DND-41 (cell line): ENCODE measurements at regions not wholly inside any gene's neighbourhood (a gene's known extent, or its start where the extent isn't known, plus 50 kb on each side); places are given as distances from the start of the nearest gene placed in this dataset.

ENCODE experiments used
- ATAC-seq: fragments of 200-7000 bp; cut with Tn5 transposase; 3 replicates; pipeline ENCODE4 v1.9.1; 2021; ENCODE audit warnings: low read depth; ENCODE audit not compliant: insufficient read depth
- DNase-seq: peaks from one replicate; pipeline ENCODE4 v3.0.0-alpha.2; 2020
- H2AFZ ChIP-seq: 2 replicates; pipeline ENCODE4 v1.6.0; 2012; ENCODE audit warnings: low read depth, low read length
- H3K27ac ChIP-seq: 2 replicates; pipeline ENCODE4 v1.5.1; 2012; ENCODE audit warnings: low read length, inconsistent platforms
- H3K27me3 ChIP-seq: fragments of 200-600 bp; sonication (generic); 2 replicates; pipeline ENCODE4 v1.6.0; 2012; ENCODE audit warnings: low read length, mild to moderate bottlenecking, inconsistent platforms; ENCODE audit not compliant: insufficient read depth, poor library complexity
- H3K36me3 ChIP-seq: 2 replicates; pipeline ENCODE4 v1.5.1; 2012; ENCODE audit warnings: low read length, inconsistent platforms; ENCODE audit not compliant: insufficient read depth
- H3K4me1 ChIP-seq: 2 replicates; pipeline ENCODE4 v1.5.1; 2012; ENCODE audit warnings: mild to moderate bottlenecking, low read length; ENCODE audit not compliant: insufficient read depth
- H3K4me2 ChIP-seq: 2 replicates; pipeline ENCODE4 v1.6.0; 2012; ENCODE audit warnings: mild to moderate bottlenecking, moderate library complexity, low read length, inconsistent platforms; ENCODE audit not compliant: insufficient read depth
- H3K4me3 ChIP-seq, 2 experiments: fragments of 200-600 bp in 1 of 2; shearing (Covaris generic) in 1 of 2; 2 replicates each; pipeline ENCODE4 v1.5.1; 2012 to 2016; ENCODE audit warnings: inconsistent platforms in 2 of 2, low read length in 2 of 2, mild to moderate bottlenecking in 2 of 2, low read depth in 1 of 2, moderate library complexity in 1 of 2
- H3K79me2 ChIP-seq: 2 replicates; pipeline ENCODE4 v1.6.0; 2012; ENCODE audit warnings: low read length, inconsistent platforms; ENCODE audit not compliant: insufficient read depth
- H3K9ac ChIP-seq: 2 replicates; pipeline ENCODE4 v1.6.0; 2012; ENCODE audit warnings: low read depth, mild to moderate bottlenecking, inconsistent platforms, low read length, moderate library complexity
- H3K9me3 ChIP-seq: 2 replicates; pipeline ENCODE4 v1.5.1; 2012; ENCODE audit warnings: low read length, moderate library complexity, mild to moderate bottlenecking, inconsistent platforms; ENCODE audit not compliant: insufficient read depth, severe bottlenecking
- H4K20me1 ChIP-seq: 2 replicates; pipeline ENCODE4 v1.6.0; 2012; ENCODE audit warnings: low read length; ENCODE audit not compliant: insufficient read depth
- EZH2 ChIP-seq: IDR thresholded peaks from 3 replicates; pipeline ENCODE4 v1.6.1; 2012; ENCODE audit warnings: borderline replicate concordance, low read depth, mild to moderate bottlenecking, moderate library complexity, low read length, inconsistent platforms; ENCODE audit not compliant: severe bottlenecking
- TF ChIP-seq, protein P1 (sequence below): IDR thresholded peaks from 2 replicates; pipeline ENCODE4 v1.5.1; 2012; ENCODE audit warnings: borderline replicate concordance, low read length, moderate library complexity, mild to moderate bottlenecking; ENCODE audit not compliant: poor library complexity, severe bottlenecking; ENCODE audit errors: extremely low read depth

DNA sequence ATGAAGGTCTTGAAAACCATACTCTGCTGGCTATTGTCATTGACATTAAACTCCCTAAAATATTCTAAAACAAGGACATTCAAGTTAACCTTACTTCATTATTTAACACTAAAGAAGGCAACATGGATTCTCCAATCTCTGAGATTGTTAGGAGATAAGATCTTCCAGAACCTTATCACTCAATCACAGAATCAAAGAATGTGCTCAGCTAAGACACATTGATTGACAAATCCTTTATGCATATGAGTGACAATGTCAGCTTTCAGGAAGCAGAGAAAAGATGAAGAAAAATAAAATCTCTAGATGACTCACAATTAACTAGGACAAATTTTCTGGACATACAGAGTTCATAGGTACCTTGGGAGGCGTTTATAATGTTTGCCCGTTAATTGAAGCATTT, 787.2 kb downstream of the TSN start:
- H3K36me3 ChIP-seq = no peaks in the 10 kb centered on the region
- no peaks in the 10 kb centered on the region for H4K20me1 ChIP-seq
- H3K4me1 ChIP-seq = no peaks in the 10 kb centered on the region
- DNase-seq (no peak), ATAC-seq (no peak)
- TF ChIP-seq, protein P1, sequence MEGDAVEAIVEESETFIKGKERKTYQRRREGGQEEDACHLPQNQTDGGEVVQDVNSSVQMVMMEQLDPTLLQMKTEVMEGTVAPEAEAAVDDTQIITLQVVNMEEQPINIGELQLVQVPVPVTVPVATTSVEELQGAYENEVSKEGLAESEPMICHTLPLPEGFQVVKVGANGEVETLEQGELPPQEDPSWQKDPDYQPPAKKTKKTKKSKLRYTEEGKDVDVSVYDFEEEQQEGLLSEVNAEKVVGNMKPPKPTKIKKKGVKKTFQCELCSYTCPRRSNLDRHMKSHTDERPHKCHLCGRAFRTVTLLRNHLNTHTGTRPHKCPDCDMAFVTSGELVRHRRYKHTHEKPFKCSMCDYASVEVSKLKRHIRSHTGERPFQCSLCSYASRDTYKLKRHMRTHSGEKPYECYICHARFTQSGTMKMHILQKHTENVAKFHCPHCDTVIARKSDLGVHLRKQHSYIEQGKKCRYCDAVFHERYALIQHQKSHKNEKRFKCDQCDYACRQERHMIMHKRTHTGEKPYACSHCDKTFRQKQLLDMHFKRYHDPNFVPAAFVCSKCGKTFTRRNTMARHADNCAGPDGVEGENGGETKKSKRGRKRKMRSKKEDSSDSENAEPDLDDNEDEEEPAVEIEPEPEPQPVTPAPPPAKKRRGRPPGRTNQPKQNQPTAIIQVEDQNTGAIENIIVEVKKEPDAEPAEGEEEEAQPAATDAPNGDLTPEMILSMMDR = no peak
- TF ChIP-seq EZH2 = no peak
- H2AFZ ChIP-seq = no peak overlapping the region
- H3K4me3 ChIP-seq = no peak overlapping the region
- no peak overlapping the region for H3K4me2 ChIP-seq
- no peak overlapping the region for H3K27ac ChIP-seq
- H3K79me2 ChIP-seq = no peaks in the 10 kb centered on the region
- H3K9me3 ChIP-seq = no peaks in the 10 kb centered on the region
- H3K27me3 ChIP-seq = no peaks in the 10 kb centered on the region
- no peak overlapping the region for H3K9ac ChIP-seq

DNA sequence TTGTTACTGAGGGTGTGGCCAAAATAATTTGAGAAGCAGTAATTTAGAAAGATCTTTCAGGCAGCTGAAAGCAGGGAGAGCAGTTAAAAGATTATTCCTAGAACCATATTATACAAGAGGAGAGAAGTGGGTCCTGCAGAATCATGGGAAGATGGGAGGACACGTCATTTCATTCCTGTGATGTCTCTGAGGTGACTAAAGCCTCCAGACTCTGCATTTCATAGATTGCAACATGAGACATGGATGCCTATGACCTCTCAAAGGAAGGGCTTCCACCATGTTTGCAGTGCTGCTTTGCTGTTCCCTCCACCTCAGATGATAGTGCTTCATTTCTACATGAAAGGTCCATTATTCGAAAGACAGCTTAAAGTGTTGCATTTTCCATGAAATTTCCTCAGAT, 788.4 kb downstream of the TSN start:
- no peak for DNase-seq
- Histone ChIP-seq H3K79me2 (no peaks in the 10 kb centered on the region), H3K36me3 (no peaks in the 10 kb centered on the region), H3K27ac (no peak overlapping the region), H3K4me2 (no peak overlapping the region), H4K20me1 (no peaks in the 10 kb centered on the region), H3K9me3 (no peaks in the 10 kb centered on the region), H3K4me1 (no peaks in the 10 kb centered on the region), H3K9ac (no peak overlapping the region), H3K4me3 (no peak overlapping the region), H2AFZ (no peak overlapping the region), H3K27me3 (no peaks in the 10 kb centered on the region)
- no peak for TF ChIP-seq EZH2
- TF ChIP-seq, protein P1 = no peak
- ATAC-seq = no peak

DNA sequence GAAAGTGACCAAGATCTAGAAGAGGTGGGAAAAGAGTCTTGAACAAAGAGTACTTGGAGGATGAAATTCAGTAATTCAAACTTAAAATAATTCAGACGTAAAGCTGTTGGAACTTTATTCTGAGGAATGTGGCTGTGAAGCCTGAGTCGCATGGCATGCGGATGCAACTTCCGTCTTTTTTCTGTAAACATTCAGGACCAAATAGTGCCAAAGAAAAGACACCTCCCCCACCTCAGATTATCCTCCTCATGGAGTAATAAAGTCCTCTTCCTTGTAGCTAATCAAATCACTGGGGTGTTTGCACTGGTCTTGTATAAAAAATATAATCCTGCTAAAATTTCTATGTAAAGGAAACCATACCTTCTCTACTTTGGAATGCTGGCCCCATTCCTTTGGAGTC, 790.4 kb downstream of the TSN start:
- ATAC-seq (no peak), DNase-seq (no peak)
- H3K79me2 ChIP-seq = no peaks in the 10 kb centered on the region
- TF ChIP-seq EZH2 = no peak
- TF ChIP-seq, protein P1 = no peak
- no peaks in the 10 kb centered on the region for H3K4me1 ChIP-seq
- no peak overlapping the region for H3K4me2 ChIP-seq
- no peaks in the 10 kb centered on the region for H3K36me3 ChIP-seq
- no peak overlapping the region for H3K27ac ChIP-seq
- no peak overlapping the region for H3K9ac ChIP-seq
- H3K4me3 ChIP-seq = no peak overlapping the region
- H3K27me3 ChIP-seq = no peaks in the 10 kb centered on the region
- no peak overlapping the region for H2AFZ ChIP-seq
- H4K20me1 ChIP-seq = no peaks in the 10 kb centered on the region
- no peaks in the 10 kb centered on the region for H3K9me3 ChIP-seq

DNA sequence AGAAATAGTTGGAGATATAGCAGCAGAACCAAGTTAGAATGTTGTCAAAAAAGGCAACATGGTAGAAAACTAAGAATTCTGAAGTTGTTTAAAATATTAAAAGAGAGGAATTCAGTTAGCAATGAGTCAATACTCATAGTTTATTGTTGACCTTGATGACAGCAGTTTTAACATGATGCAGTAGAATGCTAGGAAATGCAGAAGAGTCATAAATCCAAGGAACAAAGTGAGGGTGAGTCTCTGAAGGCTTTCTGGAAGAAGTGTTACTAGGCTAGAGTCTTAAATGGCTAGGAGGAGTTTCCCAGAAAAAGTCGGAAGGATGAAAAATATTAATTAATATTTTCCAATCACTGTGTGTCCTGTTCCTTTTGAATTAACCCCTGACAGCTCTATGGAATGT, 807.3 kb downstream of the TSN start:
- Histone ChIP-seq H3K27ac (no peak overlapping the region), H4K20me1 (no peaks in the 10 kb centered on the region), H3K4me3 (no peak overlapping the region), H3K27me3 (no peaks in the 10 kb centered on the region), H3K9ac (no peak overlapping the region), H3K4me2 (no peak overlapping the region), H2AFZ (no peak overlapping the region), H3K9me3 (no peaks in the 10 kb centered on the region), H3K4me1 (no peaks in the 10 kb centered on the region), H3K36me3 (no peaks in the 10 kb centered on the region), H3K79me2 (no peaks in the 10 kb centered on the region)
- no peak for ATAC-seq
- DNase-seq = no peak
- TF ChIP-seq, protein P1 = no peak
- TF ChIP-seq EZH2 = no peak
